Uterus (tissue), 3 donors: ENCODE measurements at regions not wholly inside any gene's neighbourhood (a gene's known extent, or its start where the extent isn't known, plus 50 kb on each side); places are given as distances from the start of the nearest gene placed in this dataset.
A peak's percentile ranks its signal among the peaks of the same experiment; 100 is the strongest.

Source experiments
- DNase-seq, 2 donors: peaks; one replicate each; pipeline ENCODE4 v3.0.0-alpha.2; 2019 to 2020
- H3K27ac ChIP-seq, 2 donors: fragments of 200-600 bp; sonication (generic); 1 replicate in 1 of 2; 2 replicates in 1 of 2; pipeline ENCODE4 v1.5.1; 2016 to 2018
- H3K27me3 ChIP-seq, 2 donors: fragments of 200-600 bp; sonication (generic); one replicate each; pipeline ENCODE4 v1.5.1; 2018 to 2019; ENCODE audit warnings: control low read depth in 1 of 2
- H3K36me3 ChIP-seq, 2 donors: fragments of 200-600 bp; sonication (generic); one replicate each; pipeline ENCODE4 v1.5.1; 2019; ENCODE audit warnings: control low read depth in 1 of 2
- H3K4me1 ChIP-seq, 2 donors: fragments of 200-600 bp; sonication (generic); one replicate each; pipeline ENCODE4 v1.5.1; 2018 to 2019; ENCODE audit warnings: control low read depth in 1 of 2
- H3K4me3 ChIP-seq, 2 donors: fragments of 200-600 bp; sonication (generic); 1 replicate in 1 of 2; 2 replicates in 1 of 2; pipeline ENCODE4 v1.5.1; 2018 to 2019; ENCODE audit warnings: mild to moderate bottlenecking in 1 of 2
- H3K9me3 ChIP-seq, 2 donors: fragments of 200-600 bp; sonication (generic); one replicate each; pipeline ENCODE4 v1.5.1; 2019; ENCODE audit warnings: control low read depth in 1 of 2
- CTCF ChIP-seq, 4 experiments: fragments of 200-600 bp in 2 of 4; fragments of 450-650 bp in 2 of 4; sonication (generic) in 2 of 4; IDR thresholded peaks; one replicate each; pipeline ENCODE4 v1.5.1; 2016 to 2019; ENCODE audit warnings: antibody characterized with exemption in 4 of 4, mild to moderate bottlenecking in 2 of 4, moderate library complexity in 1 of 4
- POLR2A ChIP-seq, 2 donors: fragments of 450-650 bp; IDR thresholded peaks; one replicate each; pipeline ENCODE4 v1.6.1; 2016; ENCODE audit warnings: antibody characterized with exemption in 2 of 2, mild to moderate bottlenecking in 1 of 2, moderate library complexity in 1 of 2
- intact Hi-C: fragments of 100-400 bp; cut with DNase I; formaldehyde crosslinking; loops from one replicate; pipeline ENCODE4 v1.15.1; 2023; ENCODE audit warnings: low total_unique reads
- donor health status: DM: yes; HTN: yes; CAD: no.

- H3K27ac ChIP-seq, result peak overlapping the region; percentile 68 to 69
- no peak overlapping the region for H3K4me3 ChIP-seq
- H3K9me3 ChIP-seq, result no peaks in the 10 kb centered on the region
- H3K27me3 ChIP-seq, result no peaks in the 10 kb centered on the region
- intact Hi-C loops, result no loop called here
- no peaks in the 10 kb centered on the region for H3K36me3 ChIP-seq
- TF ChIP-seq CTCF (IDR thresholded peaks at IDR 0.05) (no peak), POLR2A (IDR thresholded peaks at IDR 0.05) (no peak)
- peaks cover 0 to 6% of the 10 kb centered on the region in 2 donors for H3K4me1 ChIP-seq
- DNase-seq, result peak; percentile 25 to 63
Observed at GRCh38 chr12:92553389-92553788, 149.4 kb upstream of the PLEKHG7 start.

DNA sequence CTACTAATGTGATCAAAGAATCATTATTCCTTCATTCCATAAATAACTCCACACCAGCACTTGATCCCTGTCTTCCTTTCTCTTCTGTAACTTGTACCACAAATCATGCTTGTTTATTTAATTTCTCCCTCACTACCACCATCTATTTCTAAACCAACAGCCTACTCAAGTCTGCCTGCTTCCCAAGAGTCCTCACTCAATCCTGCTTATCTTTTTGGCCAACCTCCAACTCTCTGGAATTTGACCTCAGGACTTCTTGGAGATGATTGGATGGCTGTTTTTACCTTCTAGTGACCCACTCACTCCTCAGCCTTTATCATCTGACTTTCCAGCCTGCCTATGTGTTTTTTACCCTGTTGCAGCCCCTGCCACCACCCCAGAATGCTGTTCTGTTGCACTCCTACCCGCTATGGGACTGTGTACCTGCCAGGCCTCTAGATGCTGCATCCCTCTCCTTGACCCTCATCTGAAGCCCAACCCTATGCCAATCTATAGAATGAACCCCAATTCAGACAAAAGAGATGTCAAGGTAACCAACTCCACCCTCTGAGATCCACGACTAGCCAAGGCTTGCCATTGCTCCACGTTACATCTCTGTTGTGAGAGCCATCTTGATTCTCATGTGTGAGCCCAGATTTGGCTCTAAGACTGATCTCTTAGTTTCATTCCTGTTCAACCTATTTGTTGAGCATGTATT, 150.2 kb upstream of the PLEKHG7 start:
- no peak for DNase-seq
- Histone ChIP-seq H3K27me3 (no peaks in the 10 kb centered on the region), H3K4me1 (peaks cover 0 to 6% of the 10 kb centered on the region in 2 donors), H3K4me3 (no peak overlapping the region), H3K9me3 (no peaks in the 10 kb centered on the region), H3K27ac (peak overlapping the region in 1 of 2 donors; percentile 69), H3K36me3 (no peaks in the 10 kb centered on the region)
- TF ChIP-seq CTCF (IDR thresholded peaks at IDR 0.05), result no peak
- intact Hi-C loops, result no loop called here

DNA sequence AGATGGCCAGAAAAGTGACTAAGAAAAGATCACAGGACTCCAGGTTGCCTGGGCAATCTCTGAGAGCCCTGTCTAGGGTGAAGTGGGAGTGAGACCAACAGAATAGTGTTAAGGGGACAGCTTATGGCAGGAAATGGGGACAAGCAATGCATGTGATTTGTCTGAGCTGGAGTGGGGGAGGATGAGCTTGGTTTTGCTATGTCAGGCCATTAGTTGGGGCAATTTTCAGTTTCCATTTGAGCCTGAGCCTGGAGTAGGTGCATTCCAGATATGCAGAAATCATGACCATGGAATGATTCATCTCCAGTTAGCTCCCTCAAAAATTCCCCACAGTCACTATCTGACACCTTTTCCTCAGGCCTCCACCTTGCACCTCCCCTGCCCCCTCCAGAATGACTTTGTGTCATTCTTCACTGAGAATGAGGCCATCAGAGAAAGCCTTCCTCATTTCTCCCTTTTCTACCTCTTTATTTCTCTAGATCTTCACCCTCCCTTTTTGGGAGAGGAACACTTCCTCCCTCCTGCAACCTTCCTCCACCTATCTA, 150.9 kb upstream of the PLEKHG7 start:
- Histone ChIP-seq H3K9me3 (no peaks in the 10 kb centered on the region), H3K27ac (no peak overlapping the region), H3K36me3 (no peaks in the 10 kb centered on the region), H3K4me3 (no peak overlapping the region), H3K27me3 (no peaks in the 10 kb centered on the region), H3K4me1 (peaks cover 0 to 6% of the 10 kb centered on the region in 2 donors)
- TF ChIP-seq CTCF (IDR thresholded peaks at IDR 0.05), result no peak
- no peak for TF ChIP-seq POLR2A (IDR thresholded peaks at IDR 0.05)
- DNase-seq, result no peak
- intact Hi-C loops, result no loop called here

DNA sequence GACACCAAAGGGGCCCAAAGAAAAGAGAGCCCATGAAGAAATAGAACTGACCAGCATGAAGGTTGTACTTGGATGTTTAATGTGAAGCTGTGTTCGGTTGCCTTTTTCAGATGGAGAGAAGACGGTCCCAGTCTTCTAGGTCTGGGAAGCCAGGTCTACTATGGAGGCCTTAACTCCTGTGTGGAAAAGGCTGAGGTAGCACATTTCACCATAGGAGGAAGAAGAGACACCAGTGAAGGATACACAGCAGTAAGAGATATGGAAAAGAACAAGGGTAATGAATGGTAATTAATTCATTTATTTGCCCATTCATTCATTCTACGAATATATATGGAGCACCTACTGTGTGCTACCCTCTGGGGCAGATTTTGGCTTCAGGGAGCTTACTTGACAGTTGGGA, 151.6 kb upstream of the PLEKHG7 start:
- no peak for DNase-seq
- Histone ChIP-seq H3K36me3 (no peaks in the 10 kb centered on the region), H3K4me1 (peaks cover 0 to 6% of the 10 kb centered on the region in 2 donors), H3K9me3 (no peaks in the 10 kb centered on the region), H3K27ac (no peak overlapping the region), H3K27me3 (no peaks in the 10 kb centered on the region), H3K4me3 (no peak overlapping the region)
- intact Hi-C loops, result no loop called here
- no peak for TF ChIP-seq CTCF (IDR thresholded peaks at IDR 0.05)
- no peak for TF ChIP-seq POLR2A (IDR thresholded peaks at IDR 0.05)

DNA sequence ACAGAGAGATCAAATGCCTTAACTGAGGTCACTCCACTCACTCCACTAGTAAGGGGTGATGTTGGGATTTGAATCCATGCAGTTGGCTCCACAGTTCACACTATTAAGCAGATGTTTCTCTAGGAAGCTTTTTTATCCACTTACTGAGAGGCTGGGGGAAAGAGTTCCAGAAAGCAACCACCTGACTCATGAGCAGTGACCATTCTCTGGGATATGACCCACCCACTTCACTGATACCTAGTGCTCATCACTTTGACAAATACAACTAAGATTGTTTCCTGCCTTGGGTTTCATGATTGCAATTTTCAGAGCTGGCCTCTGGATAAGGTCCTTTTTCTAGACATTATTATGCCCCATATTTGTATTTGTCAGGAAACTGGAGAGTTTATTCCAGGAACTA, 152.1 kb upstream of the PLEKHG7 start:
- intact Hi-C loops, result no loop called here
- H3K4me1 ChIP-seq, result peaks cover 0 to 6% of the 10 kb centered on the region in 2 donors

More for the DNA sequence above, 152.1 kb upstream of the PLEKHG7 start:
- no peak for DNase-seq
- Histone ChIP-seq H3K27ac (no peak overlapping the region), H3K36me3 (no peaks in the 10 kb centered on the region), H3K4me3 (no peak overlapping the region), H3K9me3 (no peaks in the 10 kb centered on the region), H3K27me3 (no peaks in the 10 kb centered on the region)
- TF ChIP-seq CTCF (IDR thresholded peaks at IDR 0.05) (no peak), POLR2A (IDR thresholded peaks at IDR 0.05) (no peak)
